ENCODE measurements at regions not wholly inside any gene's neighbourhood (a gene's known extent, or its start where the extent isn't known, plus 50 kb on each side); places are given as distances from the start of the nearest gene placed in this dataset.

- TF ChIP-seq CTCF (optimal IDR thresholded peaks at IDR 0.05 in 1 of 3, IDR thresholded peaks at IDR 0.05 in 1 of 3, conservative IDR thresholded peaks at IDR 0.05 in 1 of 3; ENCODE audit: extremely low read depth in 1 of 3, insufficient read depth in 2 of 3, low read length in 3 of 3) (no peak), EZH2 (IDR thresholded peaks at IDR 0.05; ENCODE audit: low read length) (no peak)
- H3K79me2 ChIP-seq (ENCODE audit: control insufficient read depth, insufficient read depth, low read length), result no peaks in the 10 kb centered on the region
- no peak overlapping the region for H2AFZ ChIP-seq (ENCODE audit: control insufficient read depth, low read length)
- dilution Hi-C loops (cut with MboI; ENCODE audit: extremely low pct_ligation_motif_present, low sequenced_read_pairs), result no loop called here
- no peak for DNase-seq (ENCODE audit: low read depth, low spot score)
- no peak for FAIRE-seq
- H3K4me3 ChIP-seq (ENCODE audit: control insufficient read depth in 2 of 3, extremely low read depth in 1 of 3, insufficient read depth in 2 of 3, low read depth in 1 of 3, low read length in 3 of 3), result no peak overlapping the region
- H3K27me3 ChIP-seq (ENCODE audit: control insufficient read depth, extremely low read depth, insufficient read depth, low read length), result no peaks in the 10 kb centered on the region
- no peaks in the 10 kb centered on the region for H4K20me1 ChIP-seq (ENCODE audit: control insufficient read depth, extremely low read depth, insufficient read depth, low read length)
- H3K9me1 ChIP-seq (ENCODE audit: control insufficient read depth, extremely low read depth, insufficient read depth, low read length), result no peaks in the 10 kb centered on the region
- no peak overlapping the region for H3K27ac ChIP-seq (ENCODE audit: control insufficient read depth, insufficient read depth, low read length)
- H3K4me2 ChIP-seq (ENCODE audit: control insufficient read depth, extremely low read depth, insufficient read depth, low read depth, low read length), result no peak overlapping the region
- H3K4me1 ChIP-seq (ENCODE audit: control insufficient read depth, extremely low read depth, insufficient read depth, low read length), result no peaks in the 10 kb centered on the region
- no peaks in the 10 kb centered on the region for H3K9me3 ChIP-seq (ENCODE audit: control insufficient read depth, low read depth, low read length)
- H3K36me3 ChIP-seq (ENCODE audit: control insufficient read depth in 2 of 2, extremely low read depth in 1 of 2, insufficient read depth in 2 of 2, low read length in 2 of 2), result no peaks in the 10 kb centered on the region
- no peak overlapping the region for H3K9ac ChIP-seq (ENCODE audit: control insufficient read depth, extremely low read depth, insufficient read depth, low read length)
Measured at GRCh38 chr5:24188216-24188925, 456.4 kb downstream of the CDH10 start.

- Histone ChIP-seq H4K20me1 (ENCODE audit: control insufficient read depth, extremely low read depth, insufficient read depth, low read length) (no peaks in the 10 kb centered on the region), H3K36me3 (ENCODE audit: control insufficient read depth in 2 of 2, extremely low read depth in 1 of 2, insufficient read depth in 2 of 2, low read length in 2 of 2) (no peaks in the 10 kb centered on the region), H3K27me3 (ENCODE audit: control insufficient read depth, extremely low read depth, insufficient read depth, low read length) (no peaks in the 10 kb centered on the region), H3K79me2 (ENCODE audit: control insufficient read depth, insufficient read depth, low read length) (no peaks in the 10 kb centered on the region), H2AFZ (ENCODE audit: control insufficient read depth, low read length) (no peak overlapping the region), H3K9me1 (ENCODE audit: control insufficient read depth, extremely low read depth, insufficient read depth, low read length) (no peaks in the 10 kb centered on the region), H3K4me3 (ENCODE audit: control insufficient read depth in 2 of 3, extremely low read depth in 1 of 3, insufficient read depth in 2 of 3, low read depth in 1 of 3, low read length in 3 of 3) (no peak overlapping the region), H3K9me3 (ENCODE audit: control insufficient read depth, low read depth, low read length) (no peaks in the 10 kb centered on the region), H3K27ac (ENCODE audit: control insufficient read depth, insufficient read depth, low read length) (no peak overlapping the region), H3K4me2 (ENCODE audit: control insufficient read depth, extremely low read depth, insufficient read depth, low read depth, low read length) (no peak overlapping the region), H3K4me1 (ENCODE audit: control insufficient read depth, extremely low read depth, insufficient read depth, low read length) (no peaks in the 10 kb centered on the region), H3K9ac (ENCODE audit: control insufficient read depth, extremely low read depth, insufficient read depth, low read length) (no peak overlapping the region)
- FAIRE-seq (no peak), DNase-seq (ENCODE audit: low read depth, low spot score) (no peak)
- TF ChIP-seq CTCF (optimal IDR thresholded peaks at IDR 0.05 in 1 of 3, IDR thresholded peaks at IDR 0.05 in 1 of 3, conservative IDR thresholded peaks at IDR 0.05 in 1 of 3; ENCODE audit: extremely low read depth in 1 of 3, insufficient read depth in 2 of 3, low read length in 3 of 3) (no peak), EZH2 (IDR thresholded peaks at IDR 0.05; ENCODE audit: low read length) (no peak)
- dilution Hi-C loops (cut with MboI; ENCODE audit: extremely low pct_ligation_motif_present, low sequenced_read_pairs), result no loop called here
Measured at GRCh38 chr5:24196789-24197188, 448.0 kb downstream of the CDH10 start.
